IgD-negative memory B cell (primary cell): ENCODE measurements at regions not wholly inside any gene's neighbourhood (a gene's known extent, or its start where the extent isn't known, plus 50 kb on each side); places are given as distances from the start of the nearest gene placed in this dataset.

Experiments
- H3K27ac Mint-ChIP-seq, 3 donors: one replicate each; pipeline ENCODE4 v1.8.0; 2020 to 2022; ENCODE audit warnings: mild to moderate bottlenecking in 3 of 3, mixed read lengths in 3 of 3, moderate library complexity in 1 of 3
- H3K27me3 Mint-ChIP-seq: one replicate; pipeline ENCODE4 v1.8.0; 2021; ENCODE audit warnings: mixed read lengths
- H3K36me3 Mint-ChIP-seq: one replicate; pipeline ENCODE4 v1.8.0; 2020; ENCODE audit warnings: mild to moderate bottlenecking, mixed read lengths
- H3K4me1 Mint-ChIP-seq, 3 donors: one replicate each; pipeline ENCODE4 v1.8.0; 2020 to 2022; ENCODE audit warnings: mixed read lengths in 3 of 3, mild to moderate bottlenecking in 1 of 3
- H3K4me3 Mint-ChIP-seq, 4 donors: one replicate each; pipeline ENCODE4 v1.8.0; 2020 to 2022; ENCODE audit warnings: mild to moderate bottlenecking in 4 of 4, mixed read lengths in 4 of 4, moderate library complexity in 3 of 4
- H3K9me3 Mint-ChIP-seq, 3 donors: one replicate each; pipeline ENCODE4 v1.8.0; 2020 to 2021; ENCODE audit warnings: mixed read lengths in 3 of 3, mild to moderate bottlenecking in 1 of 3

- Mint-ChIP-seq H3K9me3 (no peaks in the 10 kb centered on the region), H3K4me3 (no peak overlapping the region), H3K27ac (no peak overlapping the region), H3K27me3 (no peaks in the 10 kb centered on the region), H3K36me3 (peaks cover 1% of the 10 kb centered on the region), H3K4me1 (peaks cover 0 to 8% (median 7%) of the 10 kb centered on the region in 3 donors)
Measured at GRCh38 chr2:215511454-215512346, 75.8 kb upstream of the FN1 start.

GRCh38 chr2:215507836-215508235 is 72.0 kb upstream of the FN1 start:
- Mint-ChIP-seq H3K4me1 (peaks cover 0 to 10% (median 5%) of the 10 kb centered on the region in 3 donors), H3K27me3 (peaks cover 1% of the 10 kb centered on the region), H3K9me3 (no peaks in the 10 kb centered on the region), H3K27ac (peak overlapping the region in 1 of 3 donors; percentile 48), H3K4me3 (no peak overlapping the region), H3K36me3 (peaks cover 1% of the 10 kb centered on the region)

GRCh38 chr2:215507136-215507535 is 71.3 kb upstream of the FN1 start:
- Mint-ChIP-seq H3K36me3 (peaks cover 1% of the 10 kb centered on the region), H3K27ac (no peak overlapping the region), H3K9me3 (peaks cover 0 to 1% (median 0%) of the 10 kb centered on the region in 3 donors), H3K4me3 (no peak overlapping the region), H3K4me1 (peaks cover 0 to 10% (median 5%) of the 10 kb centered on the region in 3 donors), H3K27me3 (peaks cover 1% of the 10 kb centered on the region)

- Mint-ChIP-seq H3K27ac (no peak overlapping the region), H3K4me1 (peaks cover 0 to 10% (median 3%) of the 10 kb centered on the region in 3 donors), H3K27me3 (peaks cover 1% of the 10 kb centered on the region), H3K4me3 (no peak overlapping the region), H3K36me3 (peaks cover 1% of the 10 kb centered on the region), H3K9me3 (peaks cover 0 to 1% (median 0%) of the 10 kb centered on the region in 3 donors)
Measured at GRCh38 chr2:215506604-215506990, 70.7 kb upstream of the FN1 start.

GRCh38 chr2:215505044-215505786 is 69.3 kb upstream of the FN1 start:
- H3K27ac Mint-ChIP-seq, result no peak overlapping the region
- H3K4me3 Mint-ChIP-seq, result no peak overlapping the region
- peaks cover 0 to 10% (median 5%) of the 10 kb centered on the region in 3 donors for H3K4me1 Mint-ChIP-seq
- H3K9me3 Mint-ChIP-seq, result peaks cover 0 to 3% (median 0%) of the 10 kb centered on the region in 3 donors
- H3K36me3 Mint-ChIP-seq, result peaks cover 1% of the 10 kb centered on the region
- peaks cover 1% of the 10 kb centered on the region for H3K27me3 Mint-ChIP-seq

- peaks cover 1% of the 10 kb centered on the region for H3K27me3 Mint-ChIP-seq
Measured at GRCh38 chr2:215504547-215504946, 68.7 kb upstream of the FN1 start.

GRCh38 chr2:215503381-215503780 is 67.5 kb upstream of the FN1 start:
- Mint-ChIP-seq H3K4me1 (peaks cover 0 to 10% (median 5%) of the 10 kb centered on the region in 3 donors), H3K9me3 (peaks cover 0 to 3% (median 0%) of the 10 kb centered on the region in 3 donors), H3K27me3 (peaks cover 2% of the 10 kb centered on the region), H3K27ac (no peak overlapping the region), H3K4me3 (no peak overlapping the region), H3K36me3 (peaks cover 1% of the 10 kb centered on the region)

More at GRCh38 chr2:215504547-215504946, 68.7 kb upstream of the FN1 start:
- Mint-ChIP-seq H3K4me1 (peaks cover 0 to 10% (median 5%) of the 10 kb centered on the region in 3 donors), H3K4me3 (no peak overlapping the region), H3K36me3 (peaks cover 1% of the 10 kb centered on the region), H3K27ac (no peak overlapping the region), H3K9me3 (peaks cover 0 to 3% (median 0%) of the 10 kb centered on the region in 3 donors)

- H3K36me3 Mint-ChIP-seq, result peaks cover 1% of the 10 kb centered on the region
- peaks cover 0 to 2% (median 0%) of the 10 kb centered on the region in 3 donors for H3K4me1 Mint-ChIP-seq
- peak overlapping the region in 1 of 3 donors; percentile 1 for H3K27ac Mint-ChIP-seq
- H3K27me3 Mint-ChIP-seq, result peaks cover 7% of the 10 kb centered on the region
- peaks cover 0 to 4% (median 3%) of the 10 kb centered on the region in 3 donors for H3K9me3 Mint-ChIP-seq
- no peak overlapping the region for H3K4me3 Mint-ChIP-seq
Measured at GRCh38 chr2:215500466-215500865, 64.6 kb upstream of the FN1 start.

- H3K27ac Mint-ChIP-seq, result no peak overlapping the region
- H3K36me3 Mint-ChIP-seq, result peaks cover 1% of the 10 kb centered on the region
- H3K4me1 Mint-ChIP-seq, result peaks cover 0 to 2% (median 0%) of the 10 kb centered on the region in 3 donors
- H3K9me3 Mint-ChIP-seq, result peaks cover 0 to 4% (median 3%) of the 10 kb centered on the region in 3 donors
- H3K27me3 Mint-ChIP-seq, result peaks cover 7% of the 10 kb centered on the region
- no peak overlapping the region for H3K4me3 Mint-ChIP-seq
Measured at GRCh38 chr2:215499331-215499730, 63.5 kb upstream of the FN1 start.

GRCh38 chr2:215498431-215498830 is 62.6 kb upstream of the FN1 start:
- Mint-ChIP-seq H3K27me3 (peaks cover 6% of the 10 kb centered on the region), H3K9me3 (peaks cover 0 to 4% (median 3%) of the 10 kb centered on the region in 3 donors), H3K27ac (no peak overlapping the region), H3K4me1 (peaks cover 0 to 2% (median 0%) of the 10 kb centered on the region in 3 donors), H3K36me3 (no peaks in the 10 kb centered on the region), H3K4me3 (no peak overlapping the region)

GRCh38 chr2:215493376-215493775 is 57.5 kb upstream of the FN1 start:
- Mint-ChIP-seq H3K27ac (no peak overlapping the region), H3K9me3 (peaks cover 0 to 4% (median 0%) of the 10 kb centered on the region in 3 donors), H3K4me1 (no peaks in the 10 kb centered on the region), H3K4me3 (no peak overlapping the region), H3K27me3 (peaks cover 8% of the 10 kb centered on the region), H3K36me3 (peaks cover 2% of the 10 kb centered on the region)

- H3K4me3 Mint-ChIP-seq, result no peak overlapping the region
- H3K36me3 Mint-ChIP-seq, result peaks cover 2% of the 10 kb centered on the region
- H3K27me3 Mint-ChIP-seq, result peaks cover 2% of the 10 kb centered on the region
- H3K9me3 Mint-ChIP-seq, result no peaks in the 10 kb centered on the region
- no peaks in the 10 kb centered on the region for H3K4me1 Mint-ChIP-seq
- no peak overlapping the region for H3K27ac Mint-ChIP-seq
Measured at GRCh38 chr2:215489288-215489848, 53.5 kb upstream of the FN1 start.

- no peaks in the 10 kb centered on the region for H3K4me1 Mint-ChIP-seq
- H3K4me3 Mint-ChIP-seq, result no peak overlapping the region
- no peak overlapping the region for H3K27ac Mint-ChIP-seq
- peaks cover 2% of the 10 kb centered on the region for H3K36me3 Mint-ChIP-seq
- H3K27me3 Mint-ChIP-seq, result peaks cover 2% of the 10 kb centered on the region
- H3K9me3 Mint-ChIP-seq, result no peaks in the 10 kb centered on the region
Measured at GRCh38 chr2:215487002-215487372, 51.1 kb upstream of the FN1 start.

GRCh38 chr2:215486291-215487001 is 50.6 kb upstream of the FN1 start:
- Mint-ChIP-seq H3K27me3 (peaks cover 2% of the 10 kb centered on the region), H3K4me3 (no peak overlapping the region), H3K4me1 (no peaks in the 10 kb centered on the region), H3K36me3 (peaks cover 2% of the 10 kb centered on the region), H3K9me3 (peaks cover 0 to 3% (median 0%) of the 10 kb centered on the region in 3 donors), H3K27ac (no peak overlapping the region)
